MM.1S (cell line): ENCODE measurements at regions not wholly inside any gene's neighbourhood (a gene's known extent, or its start where the extent isn't known, plus 50 kb on each side); places are given as distances from the start of the nearest gene placed in this dataset.

Experiments used
- EZH2phosphoT487 ChIP-seq: fragments of 300-600 bp; sonication (generic); IDR thresholded peaks from 2 replicates; pipeline ENCODE4 v1.6.1; 2018; ENCODE audit warnings: antibody characterized with exemption, low read length
- TF ChIP-seq, protein P1 (sequence below): fragments of 300-600 bp; sonication (generic); IDR thresholded peaks from 2 replicates; pipeline ENCODE4 v1.5.1; 2016; ENCODE audit warnings: antibody characterized with exemption, low read length, mixed read lengths

DNA sequence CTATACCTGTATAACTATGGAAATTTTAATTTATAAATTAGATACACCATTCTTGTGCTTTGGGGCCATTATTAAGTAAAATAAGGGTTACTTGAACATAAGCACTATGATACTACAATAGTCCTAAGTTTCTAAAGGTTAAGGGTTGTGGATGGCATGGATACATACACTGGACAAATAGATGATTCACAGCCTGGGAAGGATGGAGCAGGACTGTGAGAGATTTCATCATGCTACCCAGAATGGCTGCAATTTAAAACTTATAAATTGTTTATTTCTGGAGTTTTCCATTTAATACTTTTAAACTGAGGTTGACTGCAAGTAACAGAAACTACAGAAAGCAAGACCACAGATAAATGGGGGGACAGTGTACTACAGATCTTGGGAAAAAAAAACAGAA is 295.8 kb upstream of the ZNF804A start:
- TF ChIP-seq, protein P1, sequence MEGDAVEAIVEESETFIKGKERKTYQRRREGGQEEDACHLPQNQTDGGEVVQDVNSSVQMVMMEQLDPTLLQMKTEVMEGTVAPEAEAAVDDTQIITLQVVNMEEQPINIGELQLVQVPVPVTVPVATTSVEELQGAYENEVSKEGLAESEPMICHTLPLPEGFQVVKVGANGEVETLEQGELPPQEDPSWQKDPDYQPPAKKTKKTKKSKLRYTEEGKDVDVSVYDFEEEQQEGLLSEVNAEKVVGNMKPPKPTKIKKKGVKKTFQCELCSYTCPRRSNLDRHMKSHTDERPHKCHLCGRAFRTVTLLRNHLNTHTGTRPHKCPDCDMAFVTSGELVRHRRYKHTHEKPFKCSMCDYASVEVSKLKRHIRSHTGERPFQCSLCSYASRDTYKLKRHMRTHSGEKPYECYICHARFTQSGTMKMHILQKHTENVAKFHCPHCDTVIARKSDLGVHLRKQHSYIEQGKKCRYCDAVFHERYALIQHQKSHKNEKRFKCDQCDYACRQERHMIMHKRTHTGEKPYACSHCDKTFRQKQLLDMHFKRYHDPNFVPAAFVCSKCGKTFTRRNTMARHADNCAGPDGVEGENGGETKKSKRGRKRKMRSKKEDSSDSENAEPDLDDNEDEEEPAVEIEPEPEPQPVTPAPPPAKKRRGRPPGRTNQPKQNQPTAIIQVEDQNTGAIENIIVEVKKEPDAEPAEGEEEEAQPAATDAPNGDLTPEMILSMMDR = no peak
- TF ChIP-seq EZH2phosphoT487 = no peak
